GM18511 (cell line): ENCODE measurements at regions not wholly inside any gene's neighbourhood (a gene's known extent, or its start where the extent isn't known, plus 50 kb on each side); places are given as distances from the start of the nearest gene placed in this dataset.

Experiments
- ATAC-seq: cut with Tn5 transposase; IDR thresholded peaks from one replicate; pipeline ENCODE4 v1.9.1; 2021; ENCODE audit warnings: mild to moderate bottlenecking, moderate library complexity; ENCODE audit not compliant: unreplicated experiment

- no peak for ATAC-seq
Measured at GRCh38 chr4:96509039-96509741, 669.3 kb downstream of the PDHA2 start.

GRCh38 chr4:96519291-96519690 lies 679.4 kb downstream of the PDHA2 start:
- ATAC-seq: no peak

- ATAC-seq: no peak
Measured at GRCh38 chr4:96521046-96521536, 681.2 kb downstream of the PDHA2 start.

- ATAC-seq: no peak
Measured at GRCh38 chr4:96523611-96524010, 683.7 kb downstream of the PDHA2 start.

GRCh38 chr4:96524311-96524875 lies 684.5 kb downstream of the PDHA2 start:
- no peak for ATAC-seq

GRCh38 chr4:96525898-96526297 lies 686.0 kb downstream of the PDHA2 start:
- no peak for ATAC-seq

GRCh38 chr4:96526625-96527024 lies 686.7 kb downstream of the PDHA2 start:
- no peak for ATAC-seq

- no peak for ATAC-seq
Measured at GRCh38 chr4:96531836-96532235, 691.9 kb downstream of the PDHA2 start.

- no peak for ATAC-seq
Measured at GRCh38 chr4:96543346-96543745, 703.5 kb downstream of the PDHA2 start.

- ATAC-seq: no peak
Measured at GRCh38 chr4:96558466-96558865, 718.6 kb downstream of the PDHA2 start.

- ATAC-seq: no peak
Measured at GRCh38 chr4:96566755-96567154, 726.9 kb downstream of the PDHA2 start.

- ATAC-seq: no peak
Measured at GRCh38 chr4:96585304-96585703, 745.4 kb downstream of the PDHA2 start.

- ATAC-seq: no peak
Measured at GRCh38 chr4:96593422-96593821, 753.5 kb downstream of the PDHA2 start.

- ATAC-seq: no peak
Measured at GRCh38 chr4:96598465-96598864, 758.6 kb downstream of the PDHA2 start.

- ATAC-seq: no peak
Measured at GRCh38 chr4:96599752-96600151, 759.9 kb downstream of the PDHA2 start.

- no peak for ATAC-seq
Measured at GRCh38 chr4:96602661-96603060, 762.8 kb downstream of the PDHA2 start.

GRCh38 chr4:96603641-96604040 lies 763.7 kb downstream of the PDHA2 start:
- ATAC-seq: no peak

- no peak for ATAC-seq
Measured at GRCh38 chr4:96606451-96606850, 766.6 kb downstream of the PDHA2 start.

- ATAC-seq: no peak
Measured at GRCh38 chr4:96626023-96626422, 786.1 kb downstream of the PDHA2 start.

GRCh38 chr4:96630839-96631238 lies 790.9 kb downstream of the PDHA2 start:
- no peak for ATAC-seq

- no peak for ATAC-seq
Measured at GRCh38 chr4:96637971-96638412, 798.1 kb downstream of the PDHA2 start.

- no peak for ATAC-seq
Measured at GRCh38 chr4:96639932-96640331, 800.0 kb downstream of the PDHA2 start.

GRCh38 chr4:96642490-96642889 lies 802.6 kb downstream of the PDHA2 start:
- ATAC-seq: no peak
